DND-41 (cell line): ENCODE measurements at regions not wholly inside any gene's neighbourhood (a gene's known extent, or its start where the extent isn't known, plus 50 kb on each side); places are given as distances from the start of the nearest gene placed in this dataset.

ENCODE experiments used
- ATAC-seq: fragments of 200-7000 bp; cut with Tn5 transposase; 3 replicates; pipeline ENCODE4 v1.9.1; 2021; ENCODE audit warnings: low read depth; ENCODE audit not compliant: insufficient read depth
- DNase-seq: peaks from one replicate; pipeline ENCODE4 v3.0.0-alpha.2; 2020
- H2AFZ ChIP-seq: 2 replicates; pipeline ENCODE4 v1.6.0; 2012; ENCODE audit warnings: low read depth, low read length
- H3K27ac ChIP-seq: 2 replicates; pipeline ENCODE4 v1.5.1; 2012; ENCODE audit warnings: low read length, inconsistent platforms
- H3K27me3 ChIP-seq: fragments of 200-600 bp; sonication (generic); 2 replicates; pipeline ENCODE4 v1.6.0; 2012; ENCODE audit warnings: low read length, mild to moderate bottlenecking, inconsistent platforms; ENCODE audit not compliant: insufficient read depth, poor library complexity
- H3K36me3 ChIP-seq: 2 replicates; pipeline ENCODE4 v1.5.1; 2012; ENCODE audit warnings: low read length, inconsistent platforms; ENCODE audit not compliant: insufficient read depth
- H3K4me1 ChIP-seq: 2 replicates; pipeline ENCODE4 v1.5.1; 2012; ENCODE audit warnings: mild to moderate bottlenecking, low read length; ENCODE audit not compliant: insufficient read depth
- H3K4me2 ChIP-seq: 2 replicates; pipeline ENCODE4 v1.6.0; 2012; ENCODE audit warnings: mild to moderate bottlenecking, moderate library complexity, low read length, inconsistent platforms; ENCODE audit not compliant: insufficient read depth
- H3K4me3 ChIP-seq, 2 experiments: fragments of 200-600 bp in 1 of 2; shearing (Covaris generic) in 1 of 2; 2 replicates each; pipeline ENCODE4 v1.5.1; 2012 to 2016; ENCODE audit warnings: inconsistent platforms in 2 of 2, low read length in 2 of 2, mild to moderate bottlenecking in 2 of 2, low read depth in 1 of 2, moderate library complexity in 1 of 2
- H3K79me2 ChIP-seq: 2 replicates; pipeline ENCODE4 v1.6.0; 2012; ENCODE audit warnings: low read length, inconsistent platforms; ENCODE audit not compliant: insufficient read depth
- H3K9ac ChIP-seq: 2 replicates; pipeline ENCODE4 v1.6.0; 2012; ENCODE audit warnings: low read depth, mild to moderate bottlenecking, inconsistent platforms, low read length, moderate library complexity
- H3K9me3 ChIP-seq: 2 replicates; pipeline ENCODE4 v1.5.1; 2012; ENCODE audit warnings: low read length, moderate library complexity, mild to moderate bottlenecking, inconsistent platforms; ENCODE audit not compliant: insufficient read depth, severe bottlenecking
- H4K20me1 ChIP-seq: 2 replicates; pipeline ENCODE4 v1.6.0; 2012; ENCODE audit warnings: low read length; ENCODE audit not compliant: insufficient read depth
- EZH2 ChIP-seq: IDR thresholded peaks from 3 replicates; pipeline ENCODE4 v1.6.1; 2012; ENCODE audit warnings: borderline replicate concordance, low read depth, mild to moderate bottlenecking, moderate library complexity, low read length, inconsistent platforms; ENCODE audit not compliant: severe bottlenecking
- TF ChIP-seq, protein P1 (sequence below): IDR thresholded peaks from 2 replicates; pipeline ENCODE4 v1.5.1; 2012; ENCODE audit warnings: borderline replicate concordance, low read length, moderate library complexity, mild to moderate bottlenecking; ENCODE audit not compliant: poor library complexity, severe bottlenecking; ENCODE audit errors: extremely low read depth

DNA sequence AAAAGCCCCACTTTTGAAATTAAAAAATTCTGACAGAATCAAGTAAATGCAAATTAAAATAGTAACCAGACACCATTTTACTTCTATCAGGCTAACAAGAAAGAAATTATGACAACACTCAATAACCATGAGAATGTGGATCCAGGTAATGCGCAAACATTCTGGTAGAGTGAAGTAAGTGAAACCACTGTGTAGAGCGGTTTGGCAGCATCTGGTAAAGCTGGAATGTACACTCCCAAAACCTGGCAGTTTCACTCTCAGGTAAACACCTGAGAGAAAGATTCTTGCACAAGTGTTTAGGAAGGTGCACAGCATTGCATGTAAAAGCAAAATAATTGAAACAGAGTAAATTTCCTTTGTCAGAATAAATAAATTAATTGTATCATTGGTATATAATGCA is 81.8 kb downstream of the TRIML1 start:
- no peak overlapping the region for H3K4me3 ChIP-seq
- TF ChIP-seq EZH2: no peak
- TF ChIP-seq, protein P1, sequence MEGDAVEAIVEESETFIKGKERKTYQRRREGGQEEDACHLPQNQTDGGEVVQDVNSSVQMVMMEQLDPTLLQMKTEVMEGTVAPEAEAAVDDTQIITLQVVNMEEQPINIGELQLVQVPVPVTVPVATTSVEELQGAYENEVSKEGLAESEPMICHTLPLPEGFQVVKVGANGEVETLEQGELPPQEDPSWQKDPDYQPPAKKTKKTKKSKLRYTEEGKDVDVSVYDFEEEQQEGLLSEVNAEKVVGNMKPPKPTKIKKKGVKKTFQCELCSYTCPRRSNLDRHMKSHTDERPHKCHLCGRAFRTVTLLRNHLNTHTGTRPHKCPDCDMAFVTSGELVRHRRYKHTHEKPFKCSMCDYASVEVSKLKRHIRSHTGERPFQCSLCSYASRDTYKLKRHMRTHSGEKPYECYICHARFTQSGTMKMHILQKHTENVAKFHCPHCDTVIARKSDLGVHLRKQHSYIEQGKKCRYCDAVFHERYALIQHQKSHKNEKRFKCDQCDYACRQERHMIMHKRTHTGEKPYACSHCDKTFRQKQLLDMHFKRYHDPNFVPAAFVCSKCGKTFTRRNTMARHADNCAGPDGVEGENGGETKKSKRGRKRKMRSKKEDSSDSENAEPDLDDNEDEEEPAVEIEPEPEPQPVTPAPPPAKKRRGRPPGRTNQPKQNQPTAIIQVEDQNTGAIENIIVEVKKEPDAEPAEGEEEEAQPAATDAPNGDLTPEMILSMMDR: no peak
- DNase-seq: no peak

DNA sequence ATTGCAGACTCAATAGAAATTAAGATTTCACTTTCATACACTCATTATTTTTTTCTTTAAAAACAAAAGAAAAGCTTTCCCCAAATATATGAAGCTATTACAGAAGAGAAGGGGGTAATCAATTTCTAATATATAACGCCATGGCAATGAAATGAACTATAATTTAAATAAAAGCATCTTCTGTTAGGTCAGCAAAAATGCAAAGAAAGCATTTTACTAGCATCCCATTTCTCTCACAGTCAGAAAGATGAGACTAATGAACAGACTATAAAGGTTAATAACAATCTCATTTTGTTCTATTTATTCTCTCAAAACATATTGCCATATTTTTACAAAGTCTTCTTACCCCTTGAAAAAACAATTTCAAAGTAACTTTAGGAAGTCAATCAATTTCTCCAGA is 89.0 kb downstream of the TRIML1 start:
- H3K27ac ChIP-seq: no peak overlapping the region
- ATAC-seq (no peak), DNase-seq (no peak)
- H3K4me1 ChIP-seq: no peaks in the 10 kb centered on the region
- H3K4me2 ChIP-seq: no peak overlapping the region
- H3K36me3 ChIP-seq: no peaks in the 10 kb centered on the region
- H3K4me3 ChIP-seq: no peak overlapping the region
- H3K9me3 ChIP-seq: no peaks in the 10 kb centered on the region
- no peak for TF ChIP-seq EZH2
- TF ChIP-seq, protein P1: no peak
- no peak overlapping the region for H3K9ac ChIP-seq
- H4K20me1 ChIP-seq: no peaks in the 10 kb centered on the region
- H3K27me3 ChIP-seq: no peaks in the 10 kb centered on the region
- H3K79me2 ChIP-seq: no peaks in the 10 kb centered on the region
- H2AFZ ChIP-seq: no peak overlapping the region

More for the DNA sequence above, 81.8 kb downstream of the TRIML1 start:
- H3K4me1 ChIP-seq: no peaks in the 10 kb centered on the region
- H3K4me2 ChIP-seq: no peak overlapping the region
- no peak for ATAC-seq
- H3K27ac ChIP-seq: no peak overlapping the region
- no peaks in the 10 kb centered on the region for H3K79me2 ChIP-seq
- H2AFZ ChIP-seq: no peak overlapping the region
- H3K9ac ChIP-seq: no peak overlapping the region
- no peaks in the 10 kb centered on the region for H4K20me1 ChIP-seq
- no peaks in the 10 kb centered on the region for H3K27me3 ChIP-seq
- H3K36me3 ChIP-seq: no peaks in the 10 kb centered on the region
- H3K9me3 ChIP-seq: peaks cover 4% of the 10 kb centered on the region

DNA sequence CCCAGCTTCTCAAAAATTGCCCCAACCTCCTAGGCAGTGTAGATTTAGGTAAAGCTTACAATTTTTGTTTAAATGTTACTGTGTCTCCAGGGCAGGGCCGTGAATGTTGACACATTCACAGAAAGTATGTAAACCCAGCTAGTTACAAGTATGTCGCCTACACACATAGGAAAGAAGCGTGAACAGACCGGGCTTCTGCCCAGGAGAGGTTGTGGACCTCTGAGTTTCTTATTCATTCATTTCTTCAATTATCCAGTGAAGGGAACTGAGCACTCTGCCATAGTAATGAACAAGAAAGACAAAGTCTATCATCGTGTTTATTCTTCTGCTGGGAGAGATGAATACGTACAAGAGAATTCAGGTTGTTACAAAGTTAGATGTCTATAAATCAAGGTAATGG is 93.2 kb downstream of the TRIML1 start:
- no peak for DNase-seq

More for the DNA sequence above, 93.2 kb downstream of the TRIML1 start:
- no peak overlapping the region for H3K27ac ChIP-seq
- H3K36me3 ChIP-seq: no peaks in the 10 kb centered on the region
- H3K9me3 ChIP-seq: no peaks in the 10 kb centered on the region
- no peaks in the 10 kb centered on the region for H3K4me1 ChIP-seq
- no peak for ATAC-seq
- no peaks in the 10 kb centered on the region for H3K79me2 ChIP-seq
- H3K9ac ChIP-seq: no peak overlapping the region
- H2AFZ ChIP-seq: no peak overlapping the region
- H3K4me2 ChIP-seq: no peak overlapping the region
- TF ChIP-seq, protein P1: no peak
- no peak for TF ChIP-seq EZH2
- no peak overlapping the region for H3K4me3 ChIP-seq
- no peaks in the 10 kb centered on the region for H3K27me3 ChIP-seq
- H4K20me1 ChIP-seq: no peaks in the 10 kb centered on the region
